ENCODE measurements at regions not wholly inside any gene's neighbourhood (a gene's known extent, or its start where the extent isn't known, plus 50 kb on each side); places are given as distances from the start of the nearest gene placed in this dataset.

GRCh38 chr18:55880617-55881016, 292.6 kb upstream of the TCF4 start:
- ATAC-seq, result no peak
- no peak for DNase-seq

- ATAC-seq (no peak), DNase-seq (no peak)
Measured at GRCh38 chr18:55879331-55879730, 291.3 kb upstream of the TCF4 start.

- DNase-seq (no peak), ATAC-seq (peak; percentile 63)
Measured at GRCh38 chr18:55878224-55878623, 290.2 kb upstream of the TCF4 start.

- ATAC-seq, result no peak
Measured at GRCh38 chr18:55877321-55877720, 289.3 kb upstream of the TCF4 start.

GRCh38 chr18:55876254-55876653, 288.3 kb upstream of the TCF4 start:
- ATAC-seq, result no peak
- no peak for DNase-seq

More at GRCh38 chr18:55877321-55877720, 289.3 kb upstream of the TCF4 start:
- no peak for DNase-seq

- ATAC-seq (no peak), DNase-seq (no peak)
Measured at GRCh38 chr18:55875371-55875901, 287.4 kb upstream of the TCF4 start.

GRCh38 chr18:55869556-55870501, 281.8 kb upstream of the TCF4 start:
- ATAC-seq (no peak), DNase-seq (no peak)

GRCh38 chr18:55868909-55869308, 280.9 kb upstream of the TCF4 start:
- ATAC-seq (no peak), DNase-seq (no peak)

- ATAC-seq (no peak), DNase-seq (no peak)
Measured at GRCh38 chr18:55866886-55867285, 278.9 kb upstream of the TCF4 start.

GRCh38 chr18:55866006-55866405, 278.0 kb upstream of the TCF4 start:
- ATAC-seq, result no peak
- no peak for DNase-seq

GRCh38 chr18:55864281-55864680, 276.3 kb upstream of the TCF4 start:
- ATAC-seq (no peak), DNase-seq (no peak)

- no peak for DNase-seq
- ATAC-seq, result no peak
Measured at GRCh38 chr18:55863876-55864275, 275.9 kb upstream of the TCF4 start.

- ATAC-seq (no peak), DNase-seq (no peak)
Measured at GRCh38 chr18:55863391-55863706, 275.4 kb upstream of the TCF4 start.

- no peak for DNase-seq
- ATAC-seq, result no peak
Measured at GRCh38 chr18:55862693-55863390, 274.9 kb upstream of the TCF4 start.

- DNase-seq (no peak), ATAC-seq (no peak)
Measured at GRCh38 chr18:55861266-55861665, 273.3 kb upstream of the TCF4 start.

GRCh38 chr18:55858661-55859515, 270.9 kb upstream of the TCF4 start:
- no peak for ATAC-seq
- no peak for DNase-seq

GRCh38 chr18:55857956-55858355, 270.0 kb upstream of the TCF4 start:
- ATAC-seq, result no peak
- no peak for DNase-seq

GRCh38 chr18:55857409-55857808, 269.4 kb upstream of the TCF4 start:
- no peak for ATAC-seq

GRCh38 chr18:55856679-55857078, 268.7 kb upstream of the TCF4 start:
- ATAC-seq, result no peak
- DNase-seq, result no peak

More at GRCh38 chr18:55857409-55857808, 269.4 kb upstream of the TCF4 start:
- DNase-seq, result no peak

- ATAC-seq, result no peak
- no peak for DNase-seq
Measured at GRCh38 chr18:55856229-55856628, 268.2 kb upstream of the TCF4 start.

GRCh38 chr18:55853268-55853667, 265.3 kb upstream of the TCF4 start:
- DNase-seq (no peak), ATAC-seq (no peak)

- no peak for DNase-seq
- no peak for ATAC-seq
Measured at GRCh38 chr18:55850904-55851303, 262.9 kb upstream of the TCF4 start.

All from stimulated activated naive CD8-positive, alpha-beta T cell treated with anti-CD3 and anti-CD28 coated beads, Interleukin-15, Interleukin-2, amounts not matched to agents 100 U/mL and 50 U/mL, for 24 hours (primary cell).